ENCODE measurements at regions not wholly inside any gene's neighbourhood (a gene's known extent, or its start where the extent isn't known, plus 50 kb on each side); places are given as distances from the start of the nearest gene placed in this dataset.
"Not testable (repeated sequence)": the region's sequence is repeated elsewhere in the genome, so short reads cannot be mapped to it uniquely, and the experiment has no call there.

DNA sequence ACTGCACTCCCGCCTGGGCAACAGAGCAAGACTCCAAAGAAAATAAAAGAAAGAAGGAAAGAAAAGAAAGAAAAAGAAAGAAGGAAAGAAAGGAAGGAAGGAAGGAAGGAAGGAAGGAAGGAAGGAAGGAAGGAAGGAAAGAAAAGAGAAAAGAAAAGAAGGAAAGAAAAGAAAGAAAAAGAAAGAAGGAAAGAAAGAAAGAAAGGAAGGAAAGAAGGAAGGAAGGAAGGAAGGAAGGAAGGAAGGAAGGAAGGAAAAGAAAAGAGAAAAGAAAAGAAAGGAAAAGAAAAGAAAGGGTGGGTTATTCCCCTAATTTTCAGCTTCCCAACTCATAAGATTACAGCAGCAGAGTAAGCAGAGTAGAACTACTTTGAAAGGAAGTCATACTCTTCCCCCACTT, 64.4 kb downstream of the TMEM200C start:
- not testable (repeated sequence) for DNase-seq

GRCh38 chr18:5828913-5829312, 66.4 kb downstream of the TMEM200C start:
- no peak for DNase-seq

DNA sequence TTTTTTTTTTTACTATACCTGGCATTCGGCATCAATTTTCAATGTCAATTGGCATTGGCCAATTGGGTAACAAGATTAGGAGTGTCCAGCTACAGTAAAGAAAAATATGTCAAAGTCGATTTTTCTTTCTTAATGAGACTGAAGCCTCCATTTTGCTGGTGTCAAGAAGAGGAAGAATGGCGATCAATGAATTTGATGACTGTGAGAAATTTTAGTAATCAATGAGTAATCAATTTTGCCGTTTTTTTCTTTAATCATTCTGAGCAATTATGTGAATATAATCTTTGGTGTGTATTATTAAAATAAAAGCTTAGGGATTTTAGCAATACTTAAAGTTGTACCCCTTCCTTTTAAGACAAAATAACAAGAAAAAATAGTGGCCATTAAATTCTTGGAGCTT, 69.7 kb downstream of the TMEM200C start:
- no peak for DNase-seq

GRCh38 chr18:5824370-5824984, 70.8 kb downstream of the TMEM200C start:
- DNase-seq, result no peak

- no peak for DNase-seq
Measured at GRCh38 chr18:5817816-5818215, 77.5 kb downstream of the TMEM200C start.

GRCh38 chr18:5806860-5807259, 88.5 kb downstream of the TMEM200C start:
- no peak for DNase-seq

GRCh38 chr18:5787936-5788335, 107.4 kb downstream of the TMEM200C start:
- no peak for DNase-seq

- no peak for DNase-seq
Measured at GRCh38 chr18:5779922-5780321, 115.4 kb downstream of the TMEM200C start.

DNA sequence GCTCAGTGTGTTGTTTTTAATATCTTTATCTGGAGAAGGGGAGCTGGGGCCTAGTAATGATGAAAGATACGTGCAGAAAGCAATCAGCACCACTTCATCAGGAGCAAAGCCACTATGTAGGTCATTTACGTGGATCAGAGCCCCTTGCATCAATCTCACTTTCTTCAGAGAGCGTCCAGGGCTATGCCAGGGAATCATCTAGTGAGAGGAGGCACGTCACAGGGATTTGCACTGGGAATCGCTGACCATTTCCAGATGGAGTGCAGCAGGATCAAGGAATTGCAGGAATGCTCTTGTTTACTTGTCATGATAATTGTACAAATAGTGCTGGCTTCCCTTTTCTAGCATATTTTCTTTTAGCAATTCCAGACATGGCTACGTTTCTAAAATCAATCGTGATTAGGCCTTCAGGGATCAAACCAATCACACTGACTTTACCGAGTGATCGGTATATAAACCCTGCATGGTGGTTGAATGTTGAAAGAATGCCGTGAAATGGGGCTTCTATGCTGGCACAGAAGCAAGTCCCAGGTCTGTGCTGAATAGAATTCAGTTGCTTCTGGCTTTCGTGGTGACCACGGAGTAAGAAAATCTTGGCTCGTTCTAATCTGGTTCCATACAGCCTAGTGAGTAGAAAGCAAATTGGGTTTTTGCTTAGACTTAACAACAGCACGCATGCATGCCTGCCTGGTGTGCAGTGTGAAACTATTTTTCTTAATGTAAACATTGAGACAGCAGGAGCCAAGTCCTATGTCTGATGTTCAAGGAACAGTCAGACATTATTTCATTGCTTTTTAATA, 122.8 kb downstream of the TMEM200C start:
- no peak for DNase-seq

GRCh38 chr18:5771343-5771742, 124.0 kb downstream of the TMEM200C start:
- no peak for DNase-seq

DNA sequence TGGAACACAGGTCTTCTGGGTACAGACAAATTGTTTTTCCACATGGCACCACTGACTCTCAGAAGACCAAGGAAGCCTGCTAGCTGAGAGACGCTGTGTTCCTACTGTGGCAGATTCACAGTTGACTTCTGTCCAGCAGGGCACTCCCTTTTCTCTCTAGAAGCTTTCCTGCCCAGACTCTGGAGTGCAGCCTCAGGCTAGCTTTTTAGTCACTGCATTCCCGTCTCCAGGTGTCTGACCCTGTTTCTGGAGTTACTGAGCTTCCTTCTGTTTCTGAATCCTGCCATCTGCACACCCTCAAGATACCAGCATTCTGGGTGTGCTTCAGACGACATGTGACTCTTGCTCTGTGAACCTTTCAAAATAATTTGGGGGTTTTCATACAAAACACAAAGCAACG, 125.1 kb downstream of the TMEM200C start:
- DNase-seq, result peak; percentile 41

GRCh38 chr18:5768454-5768853, 126.9 kb downstream of the TMEM200C start:
- DNase-seq, result no peak

- peak; percentile 77 for DNase-seq
Measured at GRCh38 chr18:5759194-5759593, 136.1 kb downstream of the TMEM200C start.

DNA sequence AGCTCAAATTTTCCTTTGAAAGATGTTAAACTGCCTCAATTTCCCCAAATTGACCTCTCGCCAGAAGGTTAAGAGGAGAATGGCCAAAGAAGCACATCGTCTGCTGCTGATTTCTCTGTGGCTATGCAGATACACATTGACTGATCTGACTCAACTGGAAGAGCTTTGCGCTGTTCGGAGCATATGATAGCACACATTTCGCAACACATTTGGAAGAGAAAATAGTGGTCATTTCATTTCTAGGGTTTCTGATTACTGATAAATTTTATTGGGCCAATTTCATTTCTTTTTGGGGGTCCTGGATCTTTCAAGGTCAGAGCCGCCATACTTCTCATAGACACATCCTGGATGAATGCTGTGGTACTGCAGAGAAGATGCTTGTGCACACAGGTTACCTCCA, 138.5 kb downstream of the TMEM200C start:
- no peak for DNase-seq

- no peak for DNase-seq
Measured at GRCh38 chr18:5747678-5748077, 147.6 kb downstream of the TMEM200C start.

DNA sequence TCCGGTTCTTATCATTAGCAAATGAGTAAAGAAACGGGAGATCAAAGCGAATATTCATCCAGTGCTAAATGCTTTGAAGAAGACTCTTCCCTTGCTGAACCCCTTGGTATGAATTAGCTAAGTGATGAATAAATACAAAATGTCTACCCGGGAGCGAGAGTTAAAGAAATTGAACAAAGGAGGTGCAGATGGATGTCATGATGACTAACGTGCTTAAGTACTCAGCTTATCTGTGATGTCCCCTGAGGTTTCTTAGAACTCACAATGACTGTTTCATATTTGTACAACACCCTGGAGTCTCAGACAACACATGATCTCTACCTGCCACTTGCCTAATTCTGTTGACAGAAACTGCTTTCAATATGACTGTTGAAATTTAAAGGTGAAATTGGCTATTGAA, 148.5 kb downstream of the TMEM200C start:
- peak; percentile 88 for DNase-seq

DNA sequence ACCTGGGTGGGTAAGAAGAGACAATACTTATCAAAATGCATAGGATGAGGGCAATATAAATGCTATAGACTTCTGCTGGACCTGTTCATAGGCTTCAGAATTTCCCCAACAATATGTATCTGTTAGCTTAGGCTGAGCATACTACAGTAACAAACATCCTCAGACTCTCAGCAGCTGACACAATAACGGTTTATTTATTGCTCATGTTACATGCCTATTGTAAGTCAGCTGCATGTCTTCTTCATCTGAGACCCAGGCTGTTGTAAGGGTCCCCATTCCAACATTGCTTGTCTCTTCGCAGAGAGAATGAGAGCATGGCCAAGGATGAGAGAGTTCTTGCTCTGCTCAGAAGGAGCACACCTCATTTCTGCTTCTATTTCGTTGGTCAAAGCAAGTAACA, 150.7 kb downstream of the TMEM200C start:
- DNase-seq, result no peak

GRCh38 chr18:5738526-5738925, 156.8 kb downstream of the TMEM200C start:
- peak; percentile 25 for DNase-seq

GRCh38 chr18:5732318-5732717, 163.0 kb downstream of the TMEM200C start:
- no peak for DNase-seq

- no peak for DNase-seq
Measured at GRCh38 chr18:5729983-5730699, 165.2 kb downstream of the TMEM200C start.

DNA sequence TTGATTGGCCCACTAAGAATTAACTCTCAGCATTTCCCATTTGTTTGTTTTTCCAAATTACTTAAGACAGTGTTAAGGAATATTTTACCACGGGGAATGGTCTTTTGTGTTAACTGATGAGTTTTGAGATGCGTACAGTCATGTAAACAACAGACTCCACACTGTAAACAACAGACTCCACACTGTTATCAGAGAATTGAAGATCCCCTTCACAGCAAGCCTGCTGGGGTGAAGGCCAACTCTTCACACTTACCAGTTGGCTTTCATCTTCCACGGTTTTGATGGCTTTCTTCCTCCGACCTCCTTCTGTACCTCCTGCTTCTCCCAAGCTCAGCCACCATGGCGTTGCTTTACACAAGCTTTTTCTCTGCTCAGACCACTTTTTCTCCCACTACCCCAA, 166.8 kb downstream of the TMEM200C start:
- no peak for DNase-seq

DNA sequence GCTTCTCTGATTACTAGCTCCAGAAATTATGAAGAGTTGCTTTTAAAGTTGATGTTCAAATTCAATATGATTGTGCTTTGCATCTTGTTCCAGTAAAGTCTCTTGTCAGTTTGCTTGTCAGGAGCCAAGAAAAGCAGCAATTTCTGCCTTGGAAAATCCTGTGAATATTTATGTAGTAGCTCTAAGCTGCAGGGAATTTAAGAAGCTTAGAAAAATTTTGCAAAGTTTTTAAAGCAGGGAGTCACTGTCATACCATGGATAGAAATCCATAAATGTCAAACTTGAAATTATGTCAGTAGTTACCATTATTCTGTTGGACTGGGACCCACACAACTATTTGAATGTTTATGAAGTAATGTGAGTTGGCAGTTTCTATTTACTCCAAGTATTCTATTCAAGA, 169.3 kb downstream of the TMEM200C start:
- DNase-seq, result no peak

GRCh38 chr18:5721924-5722323, 173.4 kb downstream of the TMEM200C start:
- no peak for DNase-seq

DNA sequence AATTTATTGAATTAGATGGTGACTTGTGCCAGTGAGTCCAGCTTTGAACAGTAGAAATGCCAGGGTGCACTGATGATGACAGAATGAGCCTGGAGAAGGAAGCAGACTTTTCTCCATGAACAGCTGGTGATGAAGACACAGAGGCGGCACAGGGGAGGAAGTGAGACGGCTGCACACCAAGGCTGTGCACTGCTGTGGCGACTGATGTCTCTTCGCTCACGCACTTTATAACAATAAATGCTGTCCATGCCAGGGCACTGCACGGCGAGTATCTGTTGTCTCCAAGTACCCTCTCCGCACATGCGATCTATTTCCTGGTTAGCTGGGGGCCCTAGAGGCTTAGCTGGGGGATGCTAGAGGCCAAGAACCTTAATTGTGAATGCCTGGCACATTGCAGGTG, 175.2 kb downstream of the TMEM200C start:
- DNase-seq, result no peak

Measured in NCI-H2171 treated with DMSO at 0.1 percent for 48 hours (cell line).